OCI-LY1 (cell line): ENCODE measurements at regions not wholly inside any gene's neighbourhood (a gene's known extent, or its start where the extent isn't known, plus 50 kb on each side); places are given as distances from the start of the nearest gene placed in this dataset.

Experiments
- CTCF ChIP-seq: fragments of 200-600 bp; sonication (generic), shearing (Covaris generic); IDR thresholded peaks from 2 replicates; pipeline ENCODE4 v1.5.1; 2017; ENCODE audit warnings: mild to moderate bottlenecking, antibody characterized with exemption, low read length, moderate library complexity, mixed read lengths
- EZH2 ChIP-seq: fragments of 200-600 bp; sonication (generic), shearing (Covaris generic); IDR thresholded peaks from 2 replicates; pipeline ENCODE4 v1.8.0; 2017; ENCODE audit warnings: borderline replicate concordance, mixed run types, mild to moderate bottlenecking, antibody characterized with exemption, low read length, moderate library complexity, mixed read lengths

DNA sequence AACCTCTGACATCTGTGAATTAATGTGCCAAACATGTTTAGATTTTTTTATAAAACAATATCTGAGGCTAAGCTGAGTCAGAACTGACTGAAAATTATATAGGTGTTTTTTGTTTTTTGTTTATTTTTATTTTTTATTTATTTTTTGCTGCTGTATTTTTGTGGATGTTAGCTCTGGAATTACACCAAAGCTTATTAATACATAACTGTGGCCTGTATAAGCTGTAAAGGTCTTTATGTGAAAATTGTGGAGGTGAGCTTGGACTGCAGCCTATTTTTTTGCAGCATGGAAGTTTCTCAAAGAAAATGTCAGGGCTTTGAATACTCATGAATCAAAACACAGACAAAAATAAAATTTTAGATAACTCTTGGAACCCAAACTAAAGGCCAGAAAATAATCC is 199.8 kb downstream of the CHRM3 start:
- TF ChIP-seq EZH2 (no peak), CTCF (no peak)
